ENCODE measurements at regions not wholly inside any gene's neighbourhood (a gene's known extent, or its start where the extent isn't known, plus 50 kb on each side); places are given as distances from the start of the nearest gene placed in this dataset.

GRCh38 chr1:25099343-25099951 lies 132.9 kb downstream of the SYF2 start:
- no peaks in the 10 kb centered on the region for H3K27me3 ChIP-seq (ENCODE audit: insufficient read depth, low read depth, low read length)
- no peak overlapping the region for H3K4me3 ChIP-seq (ENCODE audit: low read length)
- no peak overlapping the region for H3K27ac ChIP-seq (ENCODE audit: low read length)
- no peaks in the 10 kb centered on the region for H3F3A ChIP-seq (ENCODE audit: insufficient read depth, low read length, poor library complexity, severe bottlenecking)
- no peak for TF ChIP-seq RAD21 (conservative IDR thresholded peaks at IDR 0.05)
- TF ChIP-seq TAF1 (IDR thresholded peaks at IDR 0.05; ENCODE audit: low read depth), result no peak
- TF ChIP-seq MXI1 (conservative IDR thresholded peaks at IDR 0.05; ENCODE audit: poor library complexity, severe bottlenecking), result no peak
- TF ChIP-seq, protein P1, sequence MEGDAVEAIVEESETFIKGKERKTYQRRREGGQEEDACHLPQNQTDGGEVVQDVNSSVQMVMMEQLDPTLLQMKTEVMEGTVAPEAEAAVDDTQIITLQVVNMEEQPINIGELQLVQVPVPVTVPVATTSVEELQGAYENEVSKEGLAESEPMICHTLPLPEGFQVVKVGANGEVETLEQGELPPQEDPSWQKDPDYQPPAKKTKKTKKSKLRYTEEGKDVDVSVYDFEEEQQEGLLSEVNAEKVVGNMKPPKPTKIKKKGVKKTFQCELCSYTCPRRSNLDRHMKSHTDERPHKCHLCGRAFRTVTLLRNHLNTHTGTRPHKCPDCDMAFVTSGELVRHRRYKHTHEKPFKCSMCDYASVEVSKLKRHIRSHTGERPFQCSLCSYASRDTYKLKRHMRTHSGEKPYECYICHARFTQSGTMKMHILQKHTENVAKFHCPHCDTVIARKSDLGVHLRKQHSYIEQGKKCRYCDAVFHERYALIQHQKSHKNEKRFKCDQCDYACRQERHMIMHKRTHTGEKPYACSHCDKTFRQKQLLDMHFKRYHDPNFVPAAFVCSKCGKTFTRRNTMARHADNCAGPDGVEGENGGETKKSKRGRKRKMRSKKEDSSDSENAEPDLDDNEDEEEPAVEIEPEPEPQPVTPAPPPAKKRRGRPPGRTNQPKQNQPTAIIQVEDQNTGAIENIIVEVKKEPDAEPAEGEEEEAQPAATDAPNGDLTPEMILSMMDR (IDR thresholded peaks at IDR 0.05; ENCODE audit: poor library complexity, severe bottlenecking), result no peak
- TF ChIP-seq EZH2 (IDR thresholded peaks at IDR 0.05; ENCODE audit: borderline replicate concordance, insufficient read depth, low read length, poor library complexity, severe bottlenecking), result no peak
- TF ChIP-seq, protein P2, sequence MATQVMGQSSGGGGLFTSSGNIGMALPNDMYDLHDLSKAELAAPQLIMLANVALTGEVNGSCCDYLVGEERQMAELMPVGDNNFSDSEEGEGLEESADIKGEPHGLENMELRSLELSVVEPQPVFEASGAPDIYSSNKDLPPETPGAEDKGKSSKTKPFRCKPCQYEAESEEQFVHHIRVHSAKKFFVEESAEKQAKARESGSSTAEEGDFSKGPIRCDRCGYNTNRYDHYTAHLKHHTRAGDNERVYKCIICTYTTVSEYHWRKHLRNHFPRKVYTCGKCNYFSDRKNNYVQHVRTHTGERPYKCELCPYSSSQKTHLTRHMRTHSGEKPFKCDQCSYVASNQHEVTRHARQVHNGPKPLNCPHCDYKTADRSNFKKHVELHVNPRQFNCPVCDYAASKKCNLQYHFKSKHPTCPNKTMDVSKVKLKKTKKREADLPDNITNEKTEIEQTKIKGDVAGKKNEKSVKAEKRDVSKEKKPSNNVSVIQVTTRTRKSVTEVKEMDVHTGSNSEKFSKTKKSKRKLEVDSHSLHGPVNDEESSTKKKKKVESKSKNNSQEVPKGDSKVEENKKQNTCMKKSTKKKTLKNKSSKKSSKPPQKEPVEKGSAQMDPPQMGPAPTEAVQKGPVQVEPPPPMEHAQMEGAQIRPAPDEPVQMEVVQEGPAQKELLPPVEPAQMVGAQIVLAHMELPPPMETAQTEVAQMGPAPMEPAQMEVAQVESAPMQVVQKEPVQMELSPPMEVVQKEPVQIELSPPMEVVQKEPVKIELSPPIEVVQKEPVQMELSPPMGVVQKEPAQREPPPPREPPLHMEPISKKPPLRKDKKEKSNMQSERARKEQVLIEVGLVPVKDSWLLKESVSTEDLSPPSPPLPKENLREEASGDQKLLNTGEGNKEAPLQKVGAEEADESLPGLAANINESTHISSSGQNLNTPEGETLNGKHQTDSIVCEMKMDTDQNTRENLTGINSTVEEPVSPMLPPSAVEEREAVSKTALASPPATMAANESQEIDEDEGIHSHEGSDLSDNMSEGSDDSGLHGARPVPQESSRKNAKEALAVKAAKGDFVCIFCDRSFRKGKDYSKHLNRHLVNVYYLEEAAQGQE (IDR thresholded peaks at IDR 0.05; ENCODE audit: borderline replicate concordance), result no peak
- no peak overlapping the region for H3K4me2 ChIP-seq (ENCODE audit: low read length)
- H3K9ac ChIP-seq (ENCODE audit: low read length), result no peak overlapping the region
- H3K9me2 ChIP-seq (ENCODE audit: insufficient read depth, low read length), result no peaks in the 10 kb centered on the region
- no peak overlapping the region for H2AFZ ChIP-seq (ENCODE audit: low read depth, low read length)
- H3K36me3 ChIP-seq (ENCODE audit: insufficient read depth, low read length), result no peaks in the 10 kb centered on the region
- no peaks in the 10 kb centered on the region for H4K20me1 ChIP-seq (ENCODE audit: insufficient read depth)
- no peaks in the 10 kb centered on the region for H3K9me3 ChIP-seq (ENCODE audit: low read length)
- no peaks in the 10 kb centered on the region for H3K79me2 ChIP-seq (replicated peaks; ENCODE audit: insufficient read depth, low read length)

GRCh38 chr1:25098717-25099116 lies 133.6 kb downstream of the SYF2 start:
- H2AFZ ChIP-seq (ENCODE audit: low read depth, low read length), result no peak overlapping the region

More at GRCh38 chr1:25098717-25099116, 133.6 kb downstream of the SYF2 start:
- H3K4me2 ChIP-seq (ENCODE audit: low read length), result no peak overlapping the region
- H3K79me2 ChIP-seq (replicated peaks; ENCODE audit: insufficient read depth, low read length), result no peaks in the 10 kb centered on the region
- no peak overlapping the region for H3K4me3 ChIP-seq (ENCODE audit: low read length)
- TF ChIP-seq EP300 (conservative IDR thresholded peaks at IDR 0.05; ENCODE audit: poor library complexity, severe bottlenecking) (no peak), POLR2AphosphoS5 (IDR thresholded peaks at IDR 0.05) (no peak), EZH2 (IDR thresholded peaks at IDR 0.05; ENCODE audit: borderline replicate concordance, insufficient read depth, low read length, poor library complexity, severe bottlenecking) (no peak), MXI1 (conservative IDR thresholded peaks at IDR 0.05; ENCODE audit: poor library complexity, severe bottlenecking) (no peak)
- no peaks in the 10 kb centered on the region for H3K9me3 ChIP-seq (ENCODE audit: low read length)
- H3K9me2 ChIP-seq (ENCODE audit: insufficient read depth, low read length), result no peaks in the 10 kb centered on the region
- H3F3A ChIP-seq (ENCODE audit: insufficient read depth, low read length, poor library complexity, severe bottlenecking), result no peaks in the 10 kb centered on the region
- H3K27me3 ChIP-seq (ENCODE audit: insufficient read depth, low read depth, low read length), result no peaks in the 10 kb centered on the region
- no peak overlapping the region for H3K27ac ChIP-seq (ENCODE audit: low read length)
- H3K36me3 ChIP-seq (ENCODE audit: insufficient read depth, low read length), result no peaks in the 10 kb centered on the region
- H3K9ac ChIP-seq (ENCODE audit: low read length), result no peak overlapping the region
- no peaks in the 10 kb centered on the region for H4K20me1 ChIP-seq (ENCODE audit: insufficient read depth)
